Smooth muscle cell (in vitro differentiated cells): ENCODE measurements at regions not wholly inside any gene's neighbourhood (a gene's known extent, or its start where the extent isn't known, plus 50 kb on each side); places are given as distances from the start of the nearest gene placed in this dataset.
A peak's percentile ranks its signal among the peaks of the same experiment; 100 is the strongest.

Experiments used
- DNase-seq: peaks from one replicate; lab custom pipeline; 2025; ENCODE audit not compliant: unreplicated experiment; lab: John Stamatoyannopoulos, UW
- H2AFZ ChIP-seq: fragments of 200-600 bp; sonication (generic); 2 replicates; pipeline ENCODE4 v1.6.0; 2016; ENCODE audit warnings: antibody characterized with exemption, low read depth, mild to moderate bottlenecking
- H3F3A ChIP-seq: fragments of 200-600 bp; sonication (generic); 2 replicates; pipeline ENCODE4 v1.6.0; 2017; ENCODE audit warnings: antibody characterized with exemption, low read depth
- H3K27ac ChIP-seq: fragments of 200-600 bp; sonication (generic); 2 replicates; pipeline ENCODE4 v1.5.1; 2016; ENCODE audit warnings: low read depth, mild to moderate bottlenecking
- H3K27me3 ChIP-seq: fragments of 200-600 bp; sonication (generic); 2 replicates; pipeline ENCODE4 v1.6.1; 2016; ENCODE audit warnings: low read depth, mild to moderate bottlenecking
- H3K36me3 ChIP-seq: fragments of 200-600 bp; sonication (generic); 2 replicates; pipeline ENCODE4 v1.5.1; 2016; ENCODE audit warnings: low read depth
- H3K4me1 ChIP-seq: fragments of 200-600 bp; sonication (generic); 2 replicates; pipeline ENCODE4 v1.5.1; 2016; ENCODE audit warnings: low read depth
- H3K4me2 ChIP-seq: fragments of 200-600 bp; sonication (generic); 2 replicates; pipeline ENCODE4 v1.6.0; 2016; ENCODE audit warnings: mild to moderate bottlenecking
- H3K4me3 ChIP-seq: fragments of 200-600 bp; sonication (generic); 2 replicates; pipeline ENCODE4 v1.5.1; 2016; ENCODE audit warnings: mild to moderate bottlenecking
- H3K79me2 ChIP-seq: fragments of 200-600 bp; sonication (generic); 2 replicates; pipeline ENCODE4 v1.6.0; 2016; ENCODE audit warnings: low read depth, mild to moderate bottlenecking
- H3K9ac ChIP-seq: fragments of 200-600 bp; sonication (generic); 2 replicates; pipeline ENCODE4 v1.6.0; 2016; ENCODE audit warnings: low read depth
- H3K9me3 ChIP-seq: fragments of 200-600 bp; sonication (generic); replicated peaks from 2 replicates; pipeline ENCODE4 v1.5.1; 2016; ENCODE audit warnings: low read depth
- H4K20me1 ChIP-seq: fragments of 200-600 bp; sonication (generic); 2 replicates; pipeline ENCODE4 v1.6.0; 2016; ENCODE audit warnings: low read depth
- CTCF ChIP-seq: fragments of 200-600 bp; sonication (generic); IDR thresholded peaks from 2 replicates; pipeline ENCODE4 v1.5.1; 2017; ENCODE audit warnings: borderline replicate concordance, mild to moderate bottlenecking, antibody characterized with exemption; ENCODE audit not compliant: insufficient read depth, poor library complexity, severe bottlenecking
- WGBS: methylation state at CpG from one replicate; pipeline ENCODE4 v1.1.7; 2016; ENCODE audit warnings: low lambda C conversion rate; 5-methylcytosine and 5-hydroxymethylcytosine counted together

GRCh38 chr5:56569076-56569475 is 246.3 kb upstream of the MAP3K1 start:
- H3K27ac ChIP-seq, result peak overlapping the region; percentile 56
- WGBS, result 83% methylated on average over 3 of the region's 3 CpGs

GRCh38 chr5:56567278-56567677 is 248.1 kb upstream of the MAP3K1 start:
- Histone ChIP-seq H3K27me3 (no peaks in the 10 kb centered on the region), H3K27ac (no peak overlapping the region), H3K9ac (no peak overlapping the region), H3K4me1 (peaks cover 9% of the 10 kb centered on the region), H4K20me1 (no peaks in the 10 kb centered on the region), H2AFZ (no peak overlapping the region), H3K79me2 (no peaks in the 10 kb centered on the region), H3K9me3 (no peaks in the 10 kb centered on the region), H3K36me3 (no peaks in the 10 kb centered on the region), H3K4me2 (no peak overlapping the region), H3F3A (no peaks in the 10 kb centered on the region), H3K4me3 (no peak overlapping the region)
- TF ChIP-seq CTCF, result no peak
- DNase-seq, result no peak
- 79% methylated on average over 4 of the region's 4 CpGs for WGBS

More at GRCh38 chr5:56569076-56569475, 246.3 kb upstream of the MAP3K1 start:
- no peaks in the 10 kb centered on the region for H3F3A ChIP-seq
- H3K4me1 ChIP-seq, result peaks cover 9% of the 10 kb centered on the region
- H3K9ac ChIP-seq, result no peak overlapping the region
- H3K4me3 ChIP-seq, result no peak overlapping the region
- no peak for TF ChIP-seq CTCF
- peak overlapping the region; percentile 59 for H3K4me2 ChIP-seq
- H3K27me3 ChIP-seq, result no peaks in the 10 kb centered on the region
- H3K79me2 ChIP-seq, result no peaks in the 10 kb centered on the region
- no peak for DNase-seq
- H2AFZ ChIP-seq, result no peak overlapping the region
- H4K20me1 ChIP-seq, result no peaks in the 10 kb centered on the region
- no peaks in the 10 kb centered on the region for H3K36me3 ChIP-seq
- H3K9me3 ChIP-seq, result no peaks in the 10 kb centered on the region

- Histone ChIP-seq H4K20me1 (no peaks in the 10 kb centered on the region), H3F3A (no peaks in the 10 kb centered on the region), H2AFZ (no peak overlapping the region), H3K27ac (no peak overlapping the region), H3K4me2 (no peak overlapping the region), H3K27me3 (no peaks in the 10 kb centered on the region), H3K9me3 (no peaks in the 10 kb centered on the region), H3K4me3 (no peak overlapping the region), H3K9ac (no peak overlapping the region), H3K79me2 (no peaks in the 10 kb centered on the region), H3K4me1 (peaks cover 9% of the 10 kb centered on the region), H3K36me3 (no peaks in the 10 kb centered on the region)
- no peak for DNase-seq
- 91% methylated on average over 12 of the region's 12 CpGs for WGBS
- no peak for TF ChIP-seq CTCF
Measured at GRCh38 chr5:56566374-56567249, 248.7 kb upstream of the MAP3K1 start.

- H3K4me2 ChIP-seq, result peak overlapping the region; percentile 39
- H3F3A ChIP-seq, result no peaks in the 10 kb centered on the region
- H4K20me1 ChIP-seq, result no peaks in the 10 kb centered on the region
- H3K36me3 ChIP-seq, result no peaks in the 10 kb centered on the region
- no peak overlapping the region for H3K9ac ChIP-seq
- H3K4me1 ChIP-seq, result peaks cover 9% of the 10 kb centered on the region
- H3K4me3 ChIP-seq, result no peak overlapping the region
- no peaks in the 10 kb centered on the region for H3K79me2 ChIP-seq
- no peak for TF ChIP-seq CTCF
- 77% methylated on average over 3 of the region's 3 CpGs for WGBS
- H3K27me3 ChIP-seq, result no peaks in the 10 kb centered on the region
- no peak overlapping the region for H2AFZ ChIP-seq
- H3K27ac ChIP-seq, result peak overlapping the region; percentile 53
- no peaks in the 10 kb centered on the region for H3K9me3 ChIP-seq
- no peak for DNase-seq
Measured at GRCh38 chr5:56565644-56566043, 249.7 kb upstream of the MAP3K1 start.
